ENCODE measurements at regions not wholly inside any gene's neighbourhood (a gene's known extent, or its start where the extent isn't known, plus 50 kb on each side); places are given as distances from the start of the nearest gene placed in this dataset.

DNA sequence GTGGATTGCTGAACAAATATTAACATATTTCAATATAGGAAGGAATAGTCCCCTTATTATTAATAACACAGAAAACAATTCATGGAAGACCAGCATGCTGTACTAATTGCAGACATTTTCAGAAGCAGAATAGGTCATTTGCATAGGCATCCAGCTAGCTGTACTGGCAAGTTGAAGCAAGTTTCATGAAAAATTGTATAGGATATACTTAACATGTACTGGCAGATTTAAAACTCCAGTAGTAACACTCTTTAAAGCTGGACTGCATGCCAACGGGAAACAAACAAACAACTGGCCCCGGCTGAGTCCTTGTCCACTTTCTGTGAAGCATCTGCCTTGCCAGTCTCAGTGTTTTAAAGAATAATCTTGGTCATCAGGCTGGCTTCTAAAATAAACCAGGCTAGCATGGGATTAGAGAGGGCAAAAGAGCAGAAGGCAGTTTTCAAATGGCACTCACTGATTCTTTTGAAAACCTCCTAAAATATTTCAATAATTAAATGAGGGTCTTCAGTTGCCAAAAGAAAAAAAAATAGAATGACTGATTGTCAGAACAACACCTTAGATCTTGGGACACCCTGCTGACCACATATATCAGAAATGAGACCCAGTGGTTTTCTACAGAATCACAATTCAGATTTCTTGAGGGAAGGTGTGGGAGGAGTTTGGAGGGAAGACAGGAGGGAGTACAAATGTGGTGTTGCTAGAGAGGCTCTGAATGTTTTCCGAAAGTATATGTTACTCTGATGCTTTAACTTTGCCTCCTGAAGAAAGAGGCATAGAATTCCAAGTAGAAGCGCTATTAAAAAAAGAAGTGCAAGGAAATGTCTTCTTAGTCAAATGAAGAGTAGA, 122.5 kb upstream of the KRAS start:
- Histone ChIP-seq H3K27me3 (ENCODE audit: insufficient read depth, low read length, poor library complexity, severe bottlenecking) (no peaks in the 10 kb centered on the region), H3F3A (ENCODE audit: low read depth) (no peaks in the 10 kb centered on the region), H4K20me1 (ENCODE audit: insufficient read depth, low read length, poor library complexity, severe bottlenecking) (no peaks in the 10 kb centered on the region), H3K9me2 (replicated peaks; ENCODE audit: low read depth, low read length) (no peaks in the 10 kb centered on the region), H3K9ac (ENCODE audit: low read depth, low read length, poor library complexity, severe bottlenecking) (no peak overlapping the region), H3K4me2 (ENCODE audit: low read depth, low read length, poor library complexity, severe bottlenecking) (no peak overlapping the region), H3K9me3 (ENCODE audit: insufficient read depth, low read depth, low read length) (no peaks in the 10 kb centered on the region), H3K4me3 (ENCODE audit: low read length, poor library complexity, severe bottlenecking) (no peak overlapping the region), H2AFZ (ENCODE audit: low read length) (no peak overlapping the region), H3K4me1 (ENCODE audit: insufficient read depth, low read length, poor library complexity, severe bottlenecking) (peaks cover 7% of the 10 kb centered on the region), H3K36me3 (ENCODE audit: insufficient read depth, low read length) (no peaks in the 10 kb centered on the region), H3K79me2 (ENCODE audit: insufficient read depth, low read length) (no peaks in the 10 kb centered on the region)
- no peak for TF ChIP-seq EZH2phosphoT487 (IDR thresholded peaks at IDR 0.05; ENCODE audit: borderline replicate concordance)
- TF ChIP-seq, protein P1, sequence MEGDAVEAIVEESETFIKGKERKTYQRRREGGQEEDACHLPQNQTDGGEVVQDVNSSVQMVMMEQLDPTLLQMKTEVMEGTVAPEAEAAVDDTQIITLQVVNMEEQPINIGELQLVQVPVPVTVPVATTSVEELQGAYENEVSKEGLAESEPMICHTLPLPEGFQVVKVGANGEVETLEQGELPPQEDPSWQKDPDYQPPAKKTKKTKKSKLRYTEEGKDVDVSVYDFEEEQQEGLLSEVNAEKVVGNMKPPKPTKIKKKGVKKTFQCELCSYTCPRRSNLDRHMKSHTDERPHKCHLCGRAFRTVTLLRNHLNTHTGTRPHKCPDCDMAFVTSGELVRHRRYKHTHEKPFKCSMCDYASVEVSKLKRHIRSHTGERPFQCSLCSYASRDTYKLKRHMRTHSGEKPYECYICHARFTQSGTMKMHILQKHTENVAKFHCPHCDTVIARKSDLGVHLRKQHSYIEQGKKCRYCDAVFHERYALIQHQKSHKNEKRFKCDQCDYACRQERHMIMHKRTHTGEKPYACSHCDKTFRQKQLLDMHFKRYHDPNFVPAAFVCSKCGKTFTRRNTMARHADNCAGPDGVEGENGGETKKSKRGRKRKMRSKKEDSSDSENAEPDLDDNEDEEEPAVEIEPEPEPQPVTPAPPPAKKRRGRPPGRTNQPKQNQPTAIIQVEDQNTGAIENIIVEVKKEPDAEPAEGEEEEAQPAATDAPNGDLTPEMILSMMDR (conservative IDR thresholded peaks at IDR 0.05; ENCODE audit: low read length): no peak

DNA sequence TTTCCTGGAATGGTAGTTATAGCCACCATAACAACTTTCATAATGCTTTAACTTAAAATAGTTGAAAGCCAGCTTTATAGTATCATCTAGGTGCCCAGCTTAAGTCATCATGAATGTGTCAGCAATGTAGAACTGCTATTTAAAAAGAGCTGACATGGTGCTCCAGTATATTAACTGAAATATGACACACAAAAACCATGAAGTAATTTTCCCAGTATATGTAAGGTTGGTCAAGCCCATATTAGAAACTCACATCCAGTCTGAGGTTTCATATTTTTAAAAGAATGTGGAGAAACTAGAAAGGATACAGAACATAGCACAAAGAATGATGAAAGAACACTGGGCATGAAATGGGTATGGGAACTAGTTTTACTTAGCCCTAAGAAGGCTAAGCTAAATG, 121.3 kb upstream of the KRAS start:
- Histone ChIP-seq H3K36me3 (ENCODE audit: insufficient read depth, low read length) (no peaks in the 10 kb centered on the region), H3K4me2 (ENCODE audit: low read depth, low read length, poor library complexity, severe bottlenecking) (no peak overlapping the region), H4K20me1 (ENCODE audit: insufficient read depth, low read length, poor library complexity, severe bottlenecking) (no peaks in the 10 kb centered on the region), H3K79me2 (ENCODE audit: insufficient read depth, low read length) (no peaks in the 10 kb centered on the region), H3K9me3 (ENCODE audit: insufficient read depth, low read depth, low read length) (no peaks in the 10 kb centered on the region), H3K27me3 (ENCODE audit: insufficient read depth, low read length, poor library complexity, severe bottlenecking) (no peaks in the 10 kb centered on the region), H3K9ac (ENCODE audit: low read depth, low read length, poor library complexity, severe bottlenecking) (no peak overlapping the region), H3K4me1 (ENCODE audit: insufficient read depth, low read length, poor library complexity, severe bottlenecking) (no peaks in the 10 kb centered on the region), H3F3A (ENCODE audit: low read depth) (no peaks in the 10 kb centered on the region), H2AFZ (ENCODE audit: low read length) (no peak overlapping the region), H3K9me2 (replicated peaks; ENCODE audit: low read depth, low read length) (no peaks in the 10 kb centered on the region), H3K4me3 (ENCODE audit: low read length, poor library complexity, severe bottlenecking) (no peak overlapping the region)
- TF ChIP-seq, protein P1 (conservative IDR thresholded peaks at IDR 0.05; ENCODE audit: low read length): no peak
- no peak for TF ChIP-seq EZH2phosphoT487 (IDR thresholded peaks at IDR 0.05; ENCODE audit: borderline replicate concordance)

DNA sequence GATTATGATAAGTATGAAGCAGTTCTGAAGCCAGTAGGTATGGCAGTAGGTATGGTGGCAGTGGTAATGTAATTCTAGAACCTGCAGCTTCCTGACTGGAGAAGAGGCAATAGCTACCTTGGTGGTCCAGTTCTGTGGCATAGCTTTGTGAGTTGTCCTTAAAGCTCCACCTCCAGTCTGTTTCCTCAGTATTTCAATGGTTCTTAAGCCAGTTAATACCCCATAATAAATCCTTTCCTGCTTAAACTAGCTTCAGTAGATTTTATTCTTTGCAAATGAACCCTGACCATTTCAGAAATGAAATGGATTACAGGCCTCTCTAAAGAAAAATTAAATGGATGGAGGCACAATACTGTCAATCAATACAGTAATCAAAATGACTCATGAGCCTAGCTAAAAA, 117.8 kb upstream of the KRAS start:
- no peak for TF ChIP-seq EZH2phosphoT487 (IDR thresholded peaks at IDR 0.05; ENCODE audit: borderline replicate concordance)
- TF ChIP-seq, protein P1 (conservative IDR thresholded peaks at IDR 0.05; ENCODE audit: low read length): no peak
- no peaks in the 10 kb centered on the region for H4K20me1 ChIP-seq (ENCODE audit: insufficient read depth, low read length, poor library complexity, severe bottlenecking)
- H3K79me2 ChIP-seq (ENCODE audit: insufficient read depth, low read length): no peaks in the 10 kb centered on the region
- H2AFZ ChIP-seq (ENCODE audit: low read length): no peak overlapping the region
- no peaks in the 10 kb centered on the region for H3K9me2 ChIP-seq (replicated peaks; ENCODE audit: low read depth, low read length)
- no peak overlapping the region for H3K4me2 ChIP-seq (ENCODE audit: low read depth, low read length, poor library complexity, severe bottlenecking)
- peaks cover 6% of the 10 kb centered on the region for H3K4me1 ChIP-seq (ENCODE audit: insufficient read depth, low read length, poor library complexity, severe bottlenecking)
- no peak overlapping the region for H3K4me3 ChIP-seq (ENCODE audit: low read length, poor library complexity, severe bottlenecking)
- H3K36me3 ChIP-seq (ENCODE audit: insufficient read depth, low read length): no peaks in the 10 kb centered on the region
- H3K27me3 ChIP-seq (ENCODE audit: insufficient read depth, low read length, poor library complexity, severe bottlenecking): no peaks in the 10 kb centered on the region
- H3K9ac ChIP-seq (ENCODE audit: low read depth, low read length, poor library complexity, severe bottlenecking): no peak overlapping the region
- H3F3A ChIP-seq (ENCODE audit: low read depth): no peaks in the 10 kb centered on the region
- no peaks in the 10 kb centered on the region for H3K9me3 ChIP-seq (ENCODE audit: insufficient read depth, low read depth, low read length)
